Dermis microvascular lymphatic vessel endothelial cell (primary cell): ENCODE measurements at regions not wholly inside any gene's neighbourhood (a gene's known extent, or its start where the extent isn't known, plus 50 kb on each side); places are given as distances from the start of the nearest gene placed in this dataset.

ENCODE experiments used
- DNase-seq, 2 donors: peaks; one replicate each; pipeline versions ENCODE4 v3.0.0 to v3.0.0-alpha.2; 2010; ENCODE audit warnings: low read depth in 2 of 2

- no peak for DNase-seq
These were observed 52.7 kb upstream of the PELI1 start for GRCh38 chr2:64196963-64197362.

DNA sequence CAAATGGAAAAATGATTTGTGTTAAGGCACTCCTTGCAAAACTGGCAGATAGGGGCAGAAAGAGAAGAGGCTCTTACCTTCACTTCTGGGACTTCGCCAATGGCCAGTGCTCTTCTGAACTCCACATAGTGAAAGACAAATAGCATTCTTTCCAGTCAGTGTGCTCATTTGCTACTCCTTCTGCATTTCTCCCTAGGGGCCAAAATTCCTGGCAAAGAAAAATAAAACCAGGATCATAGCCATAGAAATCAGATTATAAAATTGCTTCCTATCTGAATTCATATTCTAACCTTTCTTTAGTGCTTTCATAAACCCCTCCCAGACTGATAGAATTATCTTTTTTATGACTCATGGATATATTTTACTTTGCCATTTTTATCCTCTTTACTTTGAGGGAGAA, 56.9 kb upstream of the PELI1 start:
- peak in 1 of 2 donors; percentile 8 for DNase-seq

DNA sequence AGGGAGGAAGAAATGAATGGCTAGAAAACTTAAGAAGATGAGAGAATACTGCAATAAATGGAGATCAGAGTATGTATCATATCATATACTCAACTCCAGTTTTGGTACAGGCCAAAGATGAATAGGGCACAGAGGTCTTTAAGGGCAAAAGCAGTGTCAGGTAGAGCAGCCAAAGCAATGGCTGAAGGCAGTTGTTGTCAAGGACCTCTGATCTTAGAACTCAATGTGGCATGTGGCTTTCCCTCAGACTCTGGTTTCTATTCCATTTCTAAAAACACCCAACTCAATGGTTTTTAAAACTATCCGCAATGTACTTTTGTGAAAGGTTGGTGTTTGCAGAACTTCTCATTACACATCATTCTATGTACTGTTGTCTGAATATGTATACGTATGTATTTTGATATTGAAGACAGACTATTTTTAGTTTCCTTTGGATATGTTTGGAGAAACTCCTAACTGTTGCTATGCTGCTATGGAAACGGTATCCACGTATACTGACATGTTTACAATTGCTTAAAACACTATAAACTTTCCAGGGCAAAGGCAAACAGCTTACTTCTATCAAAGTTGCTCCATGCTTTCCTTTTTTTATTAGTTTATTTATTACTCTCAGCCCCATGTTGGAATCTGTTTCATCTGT, 58.1 kb upstream of the PELI1 start:
- DNase-seq = peak; percentile 45 to 57

- no peak for DNase-seq
These were observed 59.1 kb upstream of the PELI1 start for GRCh38 chr2:64203131-64203857.

DNA sequence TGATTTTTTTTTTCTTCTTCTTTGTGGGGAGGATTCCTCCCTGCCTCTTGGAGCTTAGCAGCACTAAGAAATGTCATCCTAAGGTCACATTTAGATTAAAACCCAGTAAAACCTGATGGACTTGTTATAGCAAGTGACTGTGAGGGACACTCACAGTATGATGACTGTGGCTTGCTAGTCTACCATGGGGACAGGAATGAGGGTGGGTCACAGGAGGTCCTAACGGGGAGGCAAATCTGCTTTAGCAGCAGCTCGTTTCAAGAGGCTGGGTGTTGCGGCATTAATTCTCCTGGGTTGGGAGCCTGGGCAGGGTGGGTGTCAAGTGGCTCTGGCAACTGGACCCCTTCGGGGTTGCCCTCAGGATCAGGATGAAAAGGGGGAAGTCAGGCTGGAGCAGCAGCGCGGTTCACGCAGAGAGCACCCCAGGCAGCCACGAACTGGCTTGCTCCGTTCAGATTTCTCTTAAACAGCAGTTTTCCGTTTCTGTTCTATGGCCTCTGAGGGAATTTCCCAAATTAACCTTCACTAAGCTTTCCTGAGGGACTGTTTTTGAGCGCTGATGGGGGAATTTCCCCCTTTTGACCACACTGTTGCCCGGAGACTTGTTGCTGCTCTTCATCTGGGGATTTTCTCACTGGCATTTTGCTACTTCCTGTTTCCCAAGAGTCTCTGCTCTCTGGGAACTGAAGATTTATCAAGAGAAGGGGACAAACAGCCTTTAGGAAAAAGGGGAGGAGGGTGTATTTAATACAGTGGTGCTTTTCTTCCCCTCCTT, 59.8 kb upstream of the PELI1 start:
- peak; percentile 37 to 86 for DNase-seq

- DNase-seq = no peak
These were observed 60.5 kb upstream of the PELI1 start for GRCh38 chr2:64204703-64205102.

GRCh38 chr2:64205415-64205814, 61.2 kb upstream of the PELI1 start:
- no peak for DNase-seq

- DNase-seq = no peak
These were observed 63.4 kb upstream of the PELI1 start for GRCh38 chr2:64207573-64207972.

DNA sequence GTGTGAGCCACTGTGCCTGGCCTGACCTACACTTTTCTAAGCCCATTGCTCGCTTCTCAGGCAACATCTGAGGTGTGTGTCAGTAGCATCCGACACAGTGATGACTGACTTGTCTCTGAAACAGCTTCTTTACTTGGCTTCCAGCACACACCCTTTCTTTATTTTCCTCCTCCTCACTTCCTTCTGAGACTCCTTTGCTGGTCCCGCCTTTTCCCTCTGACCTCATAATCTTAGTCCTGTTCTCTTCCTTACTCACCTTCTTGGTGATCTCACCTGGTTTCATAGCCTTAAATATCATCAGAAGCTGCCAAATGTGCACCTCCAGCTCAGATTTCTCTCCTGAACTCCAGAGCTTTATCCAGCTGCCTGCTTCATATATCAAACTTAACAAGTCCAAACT, 66.6 kb upstream of the PELI1 start:
- no peak for DNase-seq

- DNase-seq = no peak
These were observed 67.2 kb upstream of the PELI1 start for GRCh38 chr2:64211276-64211921.

- peak in 1 of 2 donors; percentile 28 for DNase-seq
These were observed 68.1 kb upstream of the PELI1 start for GRCh38 chr2:64212346-64212745.

DNA sequence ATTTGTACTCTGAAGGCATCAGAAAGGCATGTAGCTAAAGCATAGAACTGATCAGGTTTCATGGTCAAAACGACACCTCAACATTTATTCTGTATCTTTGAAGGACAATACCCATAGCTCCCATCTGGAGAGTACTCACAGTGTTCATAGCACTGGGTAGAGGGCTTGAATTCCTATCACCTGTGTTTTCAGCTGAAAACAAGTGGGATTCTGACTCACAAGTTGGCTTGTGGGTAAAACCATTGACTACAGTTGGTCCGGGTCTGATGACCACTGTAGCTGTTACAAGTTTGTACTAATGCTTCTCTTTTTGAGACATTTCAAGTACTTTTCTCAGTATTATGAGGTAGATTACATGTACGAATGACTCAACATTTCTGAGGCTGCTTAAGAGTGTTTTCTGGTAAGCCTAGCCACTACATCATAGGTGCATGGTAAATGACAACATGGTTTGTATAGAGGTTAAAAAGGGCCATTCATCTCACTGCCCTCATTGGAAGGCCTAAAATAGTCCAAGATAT, 68.6 kb upstream of the PELI1 start:
- DNase-seq = no peak

DNA sequence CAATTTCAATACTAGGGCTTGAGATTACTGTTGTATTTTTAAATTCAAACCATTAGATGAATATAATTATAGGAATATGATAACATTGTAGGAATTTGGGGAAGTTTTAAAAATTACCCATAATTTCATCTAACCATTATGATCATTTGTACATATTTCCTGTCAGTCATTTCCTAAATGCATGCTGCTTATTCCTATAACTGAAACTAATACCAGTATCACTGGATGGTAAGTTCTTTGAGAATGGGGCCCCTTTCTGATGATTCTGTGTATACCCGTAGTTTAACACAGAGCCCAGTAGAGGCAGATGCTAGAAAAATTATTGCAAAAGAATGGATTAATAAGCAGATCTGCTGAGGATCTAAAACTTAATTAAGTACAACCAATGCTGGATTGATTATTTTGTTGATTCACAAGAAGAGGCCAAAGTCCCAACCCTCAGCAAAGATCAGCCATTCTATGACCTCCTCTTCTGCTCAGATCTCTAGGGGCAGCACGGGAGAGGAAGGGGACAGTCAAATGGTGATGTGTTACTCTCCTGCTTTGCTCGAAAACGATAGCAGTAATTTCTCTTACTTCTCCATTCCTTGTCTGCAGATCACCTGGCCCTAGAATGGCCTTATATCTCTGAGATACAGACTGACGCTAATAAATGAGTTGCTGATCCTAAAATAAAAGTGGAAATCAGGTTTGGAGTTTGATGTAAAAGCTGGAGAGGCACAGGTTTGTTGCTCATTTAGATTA, 69.5 kb upstream of the PELI1 start:
- no peak for DNase-seq

GRCh38 chr2:64214281-64215115, 70.3 kb upstream of the PELI1 start:
- DNase-seq = no peak

- DNase-seq = no peak
These were observed 73.1 kb upstream of the PELI1 start for GRCh38 chr2:64217198-64217869.

DNA sequence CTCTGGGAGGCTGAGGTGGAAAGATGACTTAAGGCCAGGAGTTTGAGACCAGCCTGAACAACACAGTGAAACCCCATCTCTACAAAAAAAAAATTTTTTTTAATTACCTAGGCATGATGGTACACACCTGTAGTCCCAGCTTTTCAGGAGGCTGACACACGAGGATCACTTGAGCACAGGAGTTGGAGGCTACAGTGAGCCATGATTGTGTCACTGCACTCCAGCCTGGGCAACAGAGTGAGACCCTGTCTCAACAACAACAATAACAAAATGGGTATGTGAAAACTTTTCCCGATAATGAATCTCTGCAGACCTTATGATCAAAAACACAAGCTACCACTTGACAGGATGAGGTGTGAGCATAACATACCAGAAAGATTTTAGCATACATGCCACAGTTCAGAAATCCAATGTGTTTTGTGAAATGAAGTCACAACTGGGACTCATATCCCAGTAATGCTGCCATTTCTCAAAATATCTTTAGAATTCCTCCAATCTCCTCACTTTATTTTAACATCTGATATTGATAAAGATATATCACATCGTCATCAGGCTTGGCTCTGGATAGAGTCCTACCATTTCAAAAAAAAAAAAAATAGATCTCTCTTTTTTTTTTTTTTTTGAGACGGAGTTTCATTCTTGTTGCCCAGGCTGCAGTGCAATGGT, 74.0 kb upstream of the PELI1 start:
- DNase-seq = no peak

DNA sequence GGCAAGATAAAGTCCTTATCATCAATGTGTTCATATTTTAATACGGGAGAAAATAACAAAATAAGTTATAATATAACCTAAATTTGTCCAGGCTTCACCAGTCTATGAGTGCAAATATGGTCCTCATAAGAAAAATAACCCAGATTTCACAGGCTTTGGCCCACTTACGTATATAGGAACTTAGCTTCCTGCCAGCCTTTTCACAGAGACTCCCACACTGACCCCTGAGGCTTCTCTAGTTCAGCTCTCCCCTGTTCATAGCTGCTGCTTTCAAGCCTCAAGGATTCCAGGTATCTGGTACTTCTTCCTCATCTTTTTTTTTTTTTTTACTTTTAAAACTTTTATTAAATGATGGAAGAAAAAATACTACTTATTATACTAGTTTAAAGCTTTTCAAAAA, 74.9 kb upstream of the PELI1 start:
- DNase-seq = no peak

- no peak for DNase-seq
These were observed 76.0 kb upstream of the PELI1 start for GRCh38 chr2:64220265-64220664.
